PC-9 (cell line): ENCODE measurements at regions not wholly inside any gene's neighbourhood (a gene's known extent, or its start where the extent isn't known, plus 50 kb on each side); places are given as distances from the start of the nearest gene placed in this dataset.
"Not testable (repeated sequence)": the region's sequence is repeated elsewhere in the genome, so short reads cannot be mapped to it uniquely, and the experiment has no call there.

Source experiments
- BruUV-seq: library from RNA; stranded (reverse); fragments of 400-500 nt; replicated peaks from 2 replicates; lab custom pipeline; 2021; lab: Mats Ljungman, UMichigan
- CTCF ChIA-PET: fragments of 300-600 bp; sonication (Branson Sonifier 250); formaldehyde crosslinking; loops from one replicate; lab custom pipeline; 2022; ENCODE audit warnings: antibody characterized with exemption; lab: Charles Lee
- POLR2A ChIA-PET: fragments of 300-600 bp; sonication (Branson Sonifier 250); formaldehyde crosslinking; loops from one replicate; lab custom pipeline; 2022; ENCODE audit warnings: antibody characterized with exemption; ENCODE audit not compliant: unreplicated experiment; lab: Charles Lee
- DNase-seq, 2 experiments: peaks; one replicate each; pipeline versions ENCODE4 v3.0.0 to v3.0.0-alpha.2; 2015 to 2022; ENCODE audit warnings: mixed read lengths in 1 of 2
- H2AFZ ChIP-seq: fragments of 200-600 bp; sonication (generic); 2 replicates; pipeline ENCODE4 v1.8.1; 2017; ENCODE audit warnings: antibody characterized with exemption
- H3F3A ChIP-seq: fragments of 200-600 bp; sonication (generic); 2 replicates; pipeline ENCODE4 v1.8.1; 2017; ENCODE audit warnings: antibody characterized with exemption, mild to moderate bottlenecking, low read depth; ENCODE audit not compliant: insufficient read depth
- H3K27ac ChIP-seq: fragments of 200-600 bp; sonication (generic); 2 replicates; pipeline ENCODE4 v1.6.1; 2016; ENCODE audit warnings: mixed run types
- H3K27me3 ChIP-seq: fragments of 200-600 bp; sonication (generic); 2 replicates; pipeline ENCODE4 v1.6.1; 2016; ENCODE audit warnings: low read depth, mixed run types; ENCODE audit not compliant: insufficient read depth
- H3K36me3 ChIP-seq: fragments of 200-600 bp; sonication (generic); 2 replicates; pipeline ENCODE4 v1.6.1; 2016; ENCODE audit warnings: low read depth, mixed run types
- H3K4me1 ChIP-seq: fragments of 200-600 bp; sonication (generic); replicated peaks from 2 replicates; pipeline ENCODE4 v1.6.1; 2016; ENCODE audit warnings: mixed run types; ENCODE audit not compliant: insufficient read depth
- H3K4me2 ChIP-seq: fragments of 200-600 bp; sonication (generic); 2 replicates; pipeline ENCODE4 v1.6.1; 2017; ENCODE audit warnings: mixed run types
- H3K4me3 ChIP-seq: fragments of 200-600 bp; sonication (generic); 2 replicates; pipeline ENCODE4 v1.6.1; 2016; ENCODE audit warnings: mixed run types
- H3K79me2 ChIP-seq: fragments of 200-600 bp; sonication (generic); 2 replicates; pipeline ENCODE4 v1.6.1; 2017; ENCODE audit warnings: low read depth, mixed run types
- H3K9me2 ChIP-seq: fragments of 200-600 bp; sonication (generic); 2 replicates; pipeline ENCODE4 v1.8.1; 2017; ENCODE audit warnings: mild to moderate bottlenecking; ENCODE audit not compliant: insufficient read depth
- H3K9me3 ChIP-seq: fragments of 200-600 bp; sonication (generic); 2 replicates; pipeline ENCODE4 v1.8.1; 2016; ENCODE audit warnings: low read depth; ENCODE audit not compliant: insufficient read depth
- H4K20me1 ChIP-seq: fragments of 200-600 bp; sonication (generic); 2 replicates; pipeline ENCODE4 v1.8.1; 2017; ENCODE audit not compliant: insufficient read depth
- CTCF ChIP-seq: fragments of 200-600 bp; sonication (generic); conservative IDR thresholded peaks from 2 replicates; pipeline ENCODE4 v1.6.1; 2017; ENCODE audit warnings: mixed run types, antibody characterized with exemption, mild to moderate bottlenecking, moderate library complexity
- EZH2 ChIP-seq: fragments of 200-600 bp; sonication (generic); IDR thresholded peaks from 2 replicates; pipeline ENCODE4 v1.8.0; 2017; ENCODE audit warnings: antibody characterized with exemption, low read depth
- intact Hi-C: fragments of 100-400 bp; cut with micrococcal nuclease; formaldehyde crosslinking; loops from one replicate; pipeline ENCODE4 v1.10.0; 2022; ENCODE audit not compliant: unreplicated experiment

- H3K4me3 ChIP-seq, result no peak overlapping the region
- no peaks in the 10 kb centered on the region for H3K79me2 ChIP-seq
- peaks cover 16% of the 10 kb centered on the region for H3K9me3 ChIP-seq
- H3F3A ChIP-seq, result peaks cover 21% of the 10 kb centered on the region
- no peaks in the 10 kb centered on the region for H3K36me3 ChIP-seq
- POLR2A ChIA-PET, result no interaction called here
- H3K9me2 ChIP-seq, result no peaks in the 10 kb centered on the region
- no peak overlapping the region for H3K27ac ChIP-seq
- no peak overlapping the region for H3K4me2 ChIP-seq
- no peaks in the 10 kb centered on the region for H3K27me3 ChIP-seq
- no peak overlapping the region for H2AFZ ChIP-seq
- intact Hi-C loops, result loop anchor here (10.0 kb wide), 1 partner anchor 272 kb away; the partner anchor contains the start of gene CDK19
- no TSS peak for BruUV-seq
- no peaks in the 10 kb centered on the region for H4K20me1 ChIP-seq
- no peak for TF ChIP-seq CTCF
- no peak for TF ChIP-seq EZH2
- CTCF ChIA-PET, result interaction anchor here (0.7 kb wide), 3 partner anchors 140 to 1009 kb away, joined by 5 to 24 read pairs (median 11); no protein-coding TSS in a partner anchor
- H3K4me1 ChIP-seq, result peaks cover 47% of the 10 kb centered on the region
- no peak for DNase-seq
These were observed 66.1 kb upstream of the SLC22A16 start for GRCh38 chr6:110542311-110543024.

GRCh38 chr6:110541701-110542309, 65.4 kb upstream of the SLC22A16 start:
- Histone ChIP-seq H3K4me2 (no peak overlapping the region), H3F3A (peaks cover 20% of the 10 kb centered on the region), H4K20me1 (no peaks in the 10 kb centered on the region), H2AFZ (no peak overlapping the region), H3K27me3 (no peaks in the 10 kb centered on the region), H3K4me3 (no peak overlapping the region), H3K9me2 (no peaks in the 10 kb centered on the region), H3K4me1 (peaks cover 43% of the 10 kb centered on the region), H3K36me3 (no peaks in the 10 kb centered on the region), H3K27ac (no peak overlapping the region), H3K79me2 (no peaks in the 10 kb centered on the region), H3K9me3 (peaks cover 16% of the 10 kb centered on the region)
- intact Hi-C loops, result loop anchor here (10.0 kb wide), 1 partner anchor 273 kb away; the partner anchor contains the start of gene CDK19
- CTCF ChIA-PET, result no interaction called here
- TF ChIP-seq CTCF, result no peak
- TF ChIP-seq EZH2, result no peak
- BruUV-seq, result no TSS peak
- POLR2A ChIA-PET, result no interaction called here
- no peak for DNase-seq

GRCh38 chr6:110539277-110540019, 63.0 kb upstream of the SLC22A16 start:
- H4K20me1 ChIP-seq, H3K4me2 ChIP-seq, H3K4me3 ChIP-seq, CTCF ChIA-PET, H3K36me3 ChIP-seq, POLR2A ChIA-PET, H3K79me2 ChIP-seq, H3K27ac ChIP-seq, H2AFZ ChIP-seq, DNase-seq, H3K9me2 ChIP-seq, BruUV-seq, H3K27me3 ChIP-seq: not testable (repeated sequence)
- peaks cover 26% of the 10 kb centered on the region for H3F3A ChIP-seq
- peaks cover 44% of the 10 kb centered on the region for H3K4me1 ChIP-seq
- H3K9me3 ChIP-seq, result peaks cover 24% of the 10 kb centered on the region
- intact Hi-C loops, result loop anchor here (10.0 kb wide), 1 partner anchor 275 kb away; the partner anchor contains the start of gene CDK19
